ENCODE measurements at regions not wholly inside any gene's neighbourhood (a gene's known extent, or its start where the extent isn't known, plus 50 kb on each side); places are given as distances from the start of the nearest gene placed in this dataset.
A peak's percentile ranks its signal among the peaks of the same experiment; 100 is the strongest.
"Not testable (repeated sequence)": the region's sequence is repeated elsewhere in the genome, so short reads cannot be mapped to it uniquely, and the experiment has no call there.

GRCh38 chr11:34794696-34795095 is 121.5 kb downstream of the APIP start:
- DNase-seq (ENCODE audit: low spot score), result no peak

GRCh38 chr11:34793666-34794065 is 122.5 kb downstream of the APIP start:
- no peak for DNase-seq (ENCODE audit: low spot score)

DNA sequence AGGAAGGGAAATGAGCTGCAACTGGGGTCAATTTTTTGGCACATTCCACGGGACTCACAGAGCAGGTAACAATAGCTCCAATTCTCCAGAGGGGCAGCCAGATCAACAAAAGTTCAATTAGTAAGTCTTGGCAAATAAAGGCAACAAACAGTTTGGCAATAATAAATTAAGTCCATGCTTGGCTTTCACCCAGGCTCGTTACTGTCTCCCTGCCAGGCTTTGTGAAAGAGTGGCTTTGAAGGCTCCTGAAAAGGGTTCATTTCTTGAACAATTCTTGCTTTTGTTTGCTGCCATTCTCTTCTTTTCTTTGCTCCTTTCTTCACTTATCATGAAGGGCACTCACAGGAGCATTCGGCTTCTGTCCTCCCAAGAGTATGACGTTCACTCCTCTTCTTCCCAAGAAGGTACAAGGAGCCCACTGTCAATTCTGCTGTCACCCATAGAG is 123.3 kb downstream of the APIP start:
- DNase-seq (ENCODE audit: low spot score), result no peak

GRCh38 chr11:34791780-34792542 is 124.2 kb downstream of the APIP start:
- no peak for DNase-seq (ENCODE audit: low spot score)

GRCh38 chr11:34790620-34791019 is 125.6 kb downstream of the APIP start:
- DNase-seq (ENCODE audit: low spot score), result peak; percentile 20

DNA sequence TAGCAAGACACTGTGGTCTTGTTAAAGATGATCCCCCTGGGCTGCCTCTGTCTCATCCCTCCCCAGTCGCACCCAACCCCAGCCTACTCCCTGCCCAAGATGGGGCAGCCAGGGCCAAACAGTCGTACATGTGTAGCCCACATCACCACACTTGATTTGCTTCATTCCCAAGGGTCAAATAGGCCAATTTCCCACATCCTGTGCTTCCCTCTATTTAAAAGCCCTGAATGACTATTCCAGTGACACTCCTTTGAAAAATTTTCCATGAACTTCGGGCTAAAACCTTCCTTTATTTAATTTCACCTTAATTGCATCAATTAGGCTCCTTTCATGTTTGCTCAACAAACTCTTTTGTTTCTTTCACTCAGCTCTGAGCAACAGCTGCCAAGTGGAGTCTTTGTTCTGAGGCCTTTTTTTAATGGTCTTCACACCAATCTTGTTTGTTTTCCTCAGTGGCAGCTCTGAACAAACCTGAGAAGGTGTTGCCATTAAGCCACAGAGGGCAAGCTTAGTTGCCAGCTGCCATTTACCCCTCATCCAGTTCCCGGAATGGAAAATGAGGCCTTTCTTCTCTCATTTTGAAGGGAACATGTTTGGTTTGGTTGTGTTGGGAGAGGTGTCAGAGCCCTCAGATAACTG is 126.9 kb downstream of the APIP start:
- DNase-seq (ENCODE audit: low spot score), result no peak

DNA sequence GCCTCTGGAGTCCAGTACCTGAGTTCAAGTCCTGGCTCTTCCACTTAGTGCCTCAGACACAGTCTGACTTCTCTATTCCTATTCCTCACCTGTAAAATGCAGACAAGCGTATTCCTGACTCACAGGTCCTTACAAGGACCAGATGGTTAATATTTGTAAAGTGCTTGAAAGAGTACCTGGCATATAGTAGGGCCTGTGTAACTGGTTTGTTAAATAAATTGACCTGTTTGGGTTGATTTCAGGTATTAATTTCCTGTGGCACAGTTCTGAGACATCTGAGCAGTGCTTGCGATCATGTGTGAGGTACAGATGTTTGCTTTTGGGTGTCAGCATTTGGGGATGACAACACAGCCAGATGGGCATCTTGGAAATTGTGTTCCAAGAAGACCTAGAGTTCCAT is 127.5 kb downstream of the APIP start:
- no peak for DNase-seq (ENCODE audit: low spot score)

DNA sequence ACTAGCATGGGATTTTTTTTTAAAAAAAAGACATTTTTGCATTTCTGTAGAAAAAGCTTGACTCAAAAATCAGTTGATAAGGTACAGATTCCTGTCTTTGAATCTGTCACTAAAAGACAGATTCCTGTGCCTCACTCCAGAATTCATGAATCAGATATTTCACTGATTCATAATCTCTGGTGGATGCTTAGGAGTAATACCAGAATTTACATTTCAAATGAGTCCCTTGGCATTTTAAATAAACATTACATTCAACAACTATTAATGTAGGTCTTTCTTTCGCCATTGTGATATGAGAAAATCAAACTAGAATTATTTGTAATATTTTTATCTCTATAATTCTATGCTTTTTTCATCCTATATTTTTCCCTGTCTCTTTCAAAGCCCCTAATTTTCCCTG is 128.3 kb downstream of the APIP start:
- DNase-seq (ENCODE audit: low spot score), result no peak

DNA sequence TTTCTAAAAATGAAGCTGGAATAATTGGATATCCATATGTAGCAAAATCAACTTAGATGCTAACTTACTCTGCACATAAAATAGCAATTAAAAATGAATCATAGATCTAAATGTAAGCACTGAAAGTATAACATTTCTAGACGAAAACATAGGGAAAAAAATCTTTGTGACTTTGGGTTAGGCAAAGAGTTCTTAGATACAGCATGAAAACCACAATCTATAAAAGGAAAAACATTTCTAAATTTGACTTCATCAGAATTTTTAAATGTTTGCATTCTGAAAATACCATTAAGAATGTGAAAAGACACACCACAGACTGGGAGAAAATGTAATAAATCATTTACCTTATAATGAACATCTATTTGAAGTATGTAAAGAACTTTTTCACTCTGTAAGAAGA is 128.8 kb downstream of the APIP start:
- no peak for DNase-seq (ENCODE audit: low spot score)

DNA sequence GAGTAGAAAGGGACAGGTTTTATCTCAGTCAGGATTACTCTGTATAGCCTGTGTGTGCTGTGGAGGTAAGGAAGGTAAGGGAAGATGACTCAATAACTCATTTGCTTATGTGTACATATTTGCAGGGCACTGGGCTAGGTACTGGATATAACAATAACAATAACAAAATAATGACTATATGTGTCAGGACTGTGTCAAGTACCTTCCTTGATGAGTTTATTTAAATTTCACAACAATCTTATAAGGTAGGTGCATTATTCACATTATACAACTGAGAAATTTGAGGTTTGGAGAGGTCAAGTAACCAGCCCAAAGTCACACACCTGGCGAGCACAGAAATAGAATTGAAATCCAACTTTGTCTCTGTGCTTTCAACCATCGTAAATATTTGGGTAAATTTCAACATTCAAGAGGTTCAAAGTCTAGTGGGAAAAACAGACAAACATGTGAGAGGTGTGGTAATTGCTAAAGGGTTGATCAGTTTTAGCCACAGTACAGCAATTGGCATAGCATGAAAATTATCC is 131.8 kb downstream of the APIP start:
- no peak for DNase-seq (ENCODE audit: low spot score)

GRCh38 chr11:34783816-34784317 is 132.3 kb downstream of the APIP start:
- DNase-seq (ENCODE audit: low spot score), result no peak

GRCh38 chr11:34781826-34782225 is 134.4 kb downstream of the APIP start:
- DNase-seq (ENCODE audit: low spot score), result not testable (repeated sequence)

DNA sequence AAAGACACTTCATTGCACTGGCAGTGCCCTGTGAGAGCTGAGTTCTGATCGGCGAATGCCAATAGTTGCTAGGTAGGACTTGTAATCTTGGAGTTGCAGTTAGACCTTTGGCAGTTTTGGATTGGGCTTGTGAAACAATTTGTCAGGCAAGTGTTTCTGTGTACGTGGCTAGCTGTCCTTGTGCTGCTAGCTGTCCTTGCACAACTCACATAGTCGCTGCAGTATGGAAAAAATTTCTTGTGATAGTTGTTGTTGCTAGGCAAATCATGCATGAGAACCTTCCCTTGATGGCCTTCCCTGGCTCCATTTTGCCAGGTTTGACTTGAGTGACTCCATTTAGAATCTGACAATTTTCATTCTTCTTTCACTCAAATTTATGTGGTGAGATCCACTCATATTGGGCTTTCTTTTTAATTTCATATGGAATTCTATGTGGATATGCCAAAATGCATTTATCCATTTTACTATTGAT is 140.7 kb downstream of the APIP start:
- DNase-seq (ENCODE audit: low spot score), result no peak

GRCh38 chr11:34774604-34775003 is 141.6 kb downstream of the APIP start:
- DNase-seq (ENCODE audit: low spot score), result no peak

DNA sequence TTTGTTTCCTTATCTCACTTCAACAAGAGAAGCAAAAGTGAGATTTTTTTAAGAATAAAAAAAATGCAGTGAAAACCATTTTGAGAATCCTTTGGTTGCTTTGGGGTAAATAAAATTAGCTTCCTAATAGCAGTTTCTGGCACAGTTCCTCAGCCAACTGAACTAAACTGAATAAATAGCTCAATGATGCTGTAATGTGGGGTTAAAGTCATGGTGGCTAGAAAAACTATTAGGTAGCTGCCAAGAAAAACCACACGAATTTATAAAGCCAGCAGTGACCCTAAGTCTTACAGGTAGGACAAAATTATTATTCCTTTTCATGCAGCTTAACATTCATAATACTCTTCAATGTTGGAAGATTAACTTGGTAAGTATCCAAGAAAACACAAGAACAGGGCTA is 142.4 kb downstream of the APIP start:
- no peak for DNase-seq (ENCODE audit: low spot score)

GRCh38 chr11:34773211-34773610 is 143.0 kb downstream of the APIP start:
- DNase-seq (ENCODE audit: low spot score), result no peak

GRCh38 chr11:34770111-34770510 is 146.1 kb downstream of the APIP start:
- DNase-seq (ENCODE audit: low spot score), result no peak

DNA sequence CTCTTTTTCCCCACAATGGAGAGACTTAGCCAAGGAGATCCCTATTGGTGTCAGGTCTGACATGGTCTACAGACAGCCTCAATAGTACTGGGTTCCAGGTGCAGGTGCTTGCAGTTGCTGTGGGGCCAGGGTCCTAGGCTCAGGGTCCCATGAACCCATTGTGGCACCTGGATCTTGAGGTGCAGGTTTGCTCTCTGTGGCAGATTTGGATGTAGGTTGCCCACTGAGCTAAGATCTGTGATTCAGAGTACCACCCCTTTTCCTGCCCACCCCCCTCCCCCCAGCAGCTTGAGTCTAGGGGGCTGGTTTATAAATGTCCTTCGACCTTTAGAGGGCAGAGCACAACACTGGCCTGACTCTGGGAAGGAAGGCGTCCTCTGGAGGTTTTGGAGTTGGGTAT is 147.0 kb downstream of the APIP start:
- DNase-seq (ENCODE audit: low spot score), result no peak

GRCh38 chr11:34762625-34763024 is 141.7 kb downstream of the EHF start:
- not testable (repeated sequence) for DNase-seq (ENCODE audit: low spot score)

- no peak for DNase-seq (ENCODE audit: low spot score)
Observed at GRCh38 chr11:34758262-34758661, 137.4 kb downstream of the EHF start.

- DNase-seq (ENCODE audit: low spot score), result no peak
Observed at GRCh38 chr11:34757026-34757451, 136.1 kb downstream of the EHF start.

DNA sequence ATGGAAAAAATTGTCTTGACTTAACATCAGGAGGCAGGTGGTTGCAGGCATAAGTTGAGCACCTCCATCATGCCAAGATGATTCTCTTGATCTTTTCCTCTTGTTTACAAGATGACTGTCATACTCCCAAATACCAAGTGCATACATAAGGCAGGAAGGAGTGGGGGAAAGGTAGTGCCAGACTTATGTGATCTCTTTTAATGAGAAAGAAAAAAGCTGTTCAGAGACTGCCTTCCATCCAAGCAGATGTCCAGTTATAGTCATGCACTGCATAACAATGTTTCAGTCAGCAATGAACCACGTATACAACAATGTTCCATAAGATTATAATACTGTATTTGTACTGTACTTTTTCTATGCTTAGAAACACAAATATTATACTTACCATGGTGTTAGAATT is 135.7 kb downstream of the EHF start:
- DNase-seq (ENCODE audit: low spot score), result no peak

DNA sequence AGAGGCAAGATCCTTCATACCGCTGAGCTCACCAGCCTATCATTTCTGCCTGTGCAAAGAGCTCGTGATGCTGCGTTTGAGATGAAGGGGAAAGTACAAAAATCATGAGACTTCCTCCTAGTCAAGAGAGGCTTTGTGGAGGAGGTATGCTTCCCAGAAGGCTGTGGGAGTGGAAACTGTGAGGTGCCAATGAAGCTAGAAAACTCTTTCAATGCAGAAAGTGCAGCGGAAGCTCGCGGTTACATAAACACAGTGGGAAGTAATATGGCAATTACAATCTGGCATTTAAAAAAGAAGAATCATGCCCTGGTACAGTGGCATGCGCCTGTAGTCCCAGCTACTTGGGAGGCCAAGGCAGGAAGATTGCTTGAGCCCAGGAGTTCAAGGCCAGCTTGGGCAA is 134.8 kb downstream of the EHF start:
- DNase-seq (ENCODE audit: low spot score), result no peak
